ENCODE measurements at regions not wholly inside any gene's neighbourhood (a gene's known extent, or its start where the extent isn't known, plus 50 kb on each side); places are given as distances from the start of the nearest gene placed in this dataset.

DNA sequence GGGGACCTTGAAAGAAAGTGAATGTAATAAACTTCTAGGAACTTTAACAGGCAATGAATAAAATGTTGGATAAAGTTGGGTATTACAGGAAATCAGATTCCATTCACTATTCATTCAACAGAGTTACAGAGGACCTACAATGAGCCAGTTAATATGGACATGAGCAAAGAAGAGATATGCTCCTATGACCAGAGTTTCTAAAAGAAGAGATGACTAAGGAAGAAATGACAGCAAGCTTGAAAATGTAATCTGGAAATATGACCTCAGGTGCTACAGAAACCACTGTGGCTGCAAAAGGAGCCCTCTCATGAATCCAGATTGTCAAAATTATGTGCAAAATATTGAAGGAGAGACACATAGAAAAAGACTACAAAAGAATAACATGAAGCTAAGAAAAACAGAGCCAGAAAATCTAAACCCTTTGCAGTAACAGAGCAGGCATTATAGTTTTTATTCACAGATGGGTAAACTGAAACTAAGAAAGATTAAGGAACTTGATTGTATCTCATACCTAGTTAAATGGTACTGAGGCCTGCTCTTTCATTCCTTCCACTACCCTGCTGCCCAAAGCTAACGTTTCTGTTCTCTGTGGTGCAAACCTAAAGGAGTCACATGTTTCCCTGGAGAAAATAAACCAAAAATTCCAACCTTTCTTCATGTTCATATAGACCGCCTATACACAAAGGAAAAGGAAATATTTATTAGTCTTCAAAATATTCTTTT lies 378.3 kb downstream of the GBA3 start:
- no peak for TF ChIP-seq CTCF (conservative IDR thresholded peaks at IDR 0.05; ENCODE audit: low read length)
- DNase-seq (ENCODE audit: low read depth), result no peak
- H3K4me3 ChIP-seq (ENCODE audit: low read length), result no peak overlapping the region

DNA sequence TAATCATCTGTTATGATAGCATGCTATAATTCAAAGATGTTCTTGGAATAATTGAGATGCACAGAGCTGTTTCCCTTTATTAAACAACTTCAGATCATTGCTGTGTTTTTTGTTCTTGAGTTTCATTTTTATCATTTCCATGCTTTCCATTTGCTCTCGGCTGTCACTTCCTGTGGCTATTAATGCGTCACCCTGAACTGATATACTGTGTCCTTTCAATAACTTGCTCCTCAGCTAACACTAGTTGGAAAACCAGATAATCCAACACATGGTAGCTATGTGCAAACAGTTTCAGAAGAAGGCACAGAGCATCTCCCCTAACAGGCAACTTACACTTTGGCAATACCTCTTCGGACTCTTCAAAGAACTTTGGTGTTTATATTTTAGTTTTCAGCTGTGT lies 376.0 kb downstream of the GBA3 start:
- DNase-seq (ENCODE audit: low read depth), result no peak
- no peak overlapping the region for H3K4me3 ChIP-seq (ENCODE audit: low read length)
- TF ChIP-seq CTCF (conservative IDR thresholded peaks at IDR 0.05; ENCODE audit: low read length), result no peak

DNA sequence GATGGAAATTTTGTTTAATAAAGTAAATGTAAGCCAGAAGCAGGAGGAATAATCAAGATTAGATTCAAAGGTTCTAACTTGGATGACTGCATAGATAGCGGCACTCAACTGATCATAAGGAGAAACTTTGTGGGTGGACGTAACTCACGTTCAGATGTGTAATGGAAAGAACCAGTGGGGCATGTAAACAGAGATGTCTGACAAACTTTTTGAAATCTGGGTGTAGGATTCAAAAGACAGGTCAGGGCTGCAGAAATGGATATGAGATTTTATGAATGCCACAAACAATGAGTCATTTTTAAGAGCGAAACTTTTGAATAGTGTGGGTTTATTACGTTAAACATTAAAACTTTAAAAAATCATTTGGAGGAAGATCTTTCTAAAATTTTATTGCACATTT lies 375.6 kb downstream of the GBA3 start:
- TF ChIP-seq CTCF (conservative IDR thresholded peaks at IDR 0.05; ENCODE audit: low read length), result no peak
- no peak overlapping the region for H3K4me3 ChIP-seq (ENCODE audit: low read length)
- DNase-seq (ENCODE audit: low read depth), result no peak

GRCh38 chr4:23062188-23062587 lies 369.5 kb downstream of the GBA3 start:
- no peak for DNase-seq (ENCODE audit: low read depth)

DNA sequence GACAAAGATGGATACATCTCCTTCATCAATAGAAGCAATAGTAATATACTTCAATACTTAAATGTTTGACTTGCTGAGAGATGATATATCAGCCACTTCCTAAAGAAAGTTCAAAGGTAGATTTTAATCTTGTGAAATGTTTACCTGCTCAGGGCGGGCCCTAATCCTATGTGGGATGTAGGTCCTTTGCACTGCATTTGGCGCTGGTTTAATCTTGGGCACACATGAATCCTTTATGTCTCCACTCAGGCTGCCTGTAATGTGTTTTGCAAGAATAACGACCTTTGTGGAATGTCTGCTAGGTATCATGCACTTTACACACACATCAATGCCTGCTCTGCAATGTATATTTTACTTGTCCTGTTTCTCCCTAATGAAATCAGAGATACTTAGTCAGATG lies 368.7 kb downstream of the GBA3 start:
- no peak for DNase-seq (ENCODE audit: low read depth)
- H3K4me3 ChIP-seq (ENCODE audit: low read length), result no peak overlapping the region
- TF ChIP-seq CTCF (conservative IDR thresholded peaks at IDR 0.05; ENCODE audit: low read length), result no peak

More at GRCh38 chr4:23062188-23062587, 369.5 kb downstream of the GBA3 start:
- no peak overlapping the region for H3K4me3 ChIP-seq (ENCODE audit: low read length)
- TF ChIP-seq CTCF (conservative IDR thresholded peaks at IDR 0.05; ENCODE audit: low read length), result no peak

- DNase-seq (ENCODE audit: low read depth), result peak; percentile 28
- no peak for TF ChIP-seq CTCF (conservative IDR thresholded peaks at IDR 0.05; ENCODE audit: low read length)
- H3K4me3 ChIP-seq (ENCODE audit: low read length), result no peak overlapping the region
Observed at GRCh38 chr4:23060776-23061175, 368.0 kb downstream of the GBA3 start.

GRCh38 chr4:23058165-23058776 lies 365.5 kb downstream of the GBA3 start:
- no peak overlapping the region for H3K4me3 ChIP-seq (ENCODE audit: low read length)
- TF ChIP-seq CTCF (conservative IDR thresholded peaks at IDR 0.05; ENCODE audit: low read length), result no peak
- no peak for DNase-seq (ENCODE audit: low read depth)
